ENCODE measurements at regions not wholly inside any gene's neighbourhood (a gene's known extent, or its start where the extent isn't known, plus 50 kb on each side); places are given as distances from the start of the nearest gene placed in this dataset.

DNA sequence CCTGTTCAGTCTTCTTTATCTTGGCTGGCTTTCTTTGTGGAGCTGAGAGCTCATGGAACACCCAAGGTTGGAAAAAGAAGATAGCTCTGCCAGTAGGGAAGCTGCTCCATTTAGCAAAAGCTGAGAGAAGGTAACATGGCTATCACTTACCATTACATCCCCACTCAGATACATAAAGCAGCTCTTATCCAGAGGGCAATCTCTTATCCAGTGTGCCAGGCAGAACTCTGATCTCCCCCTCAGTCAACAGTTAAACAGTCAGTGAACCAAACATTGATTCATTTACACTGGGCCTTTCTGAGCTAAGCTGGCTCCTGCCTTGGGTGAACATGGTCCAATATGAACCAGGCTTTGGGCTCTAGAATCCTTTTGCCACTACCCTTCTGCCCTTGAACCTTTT, 624.2 kb downstream of the NTRK3 start:
- Histone ChIP-seq H3K9me3 (replicated peaks in 1 of 2; ENCODE audit: control insufficient read depth in 2 of 2, insufficient read depth in 1 of 2, low read depth in 1 of 2, low read length in 2 of 2) (no peaks in the 10 kb centered on the region), H2BK15ac (ENCODE audit: low read length) (no peak overlapping the region), H3K27ac (replicated peaks; ENCODE audit: low read length) (no peak overlapping the region), H3K4ac (ENCODE audit: low read length) (no peak overlapping the region), H3K27me3 (ENCODE audit: control insufficient read depth in 3 of 3, insufficient read depth in 3 of 3, low read depth in 1 of 3, low read length in 3 of 3) (no peaks in the 10 kb centered on the region), H3K36me3 (replicated peaks in 1 of 2; ENCODE audit: control insufficient read depth in 2 of 2, insufficient read depth in 2 of 2, low read length in 2 of 2) (no peaks in the 10 kb centered on the region), H3K18ac (ENCODE audit: low read length) (no peak overlapping the region), H3K4me2 (ENCODE audit: insufficient read depth, low read length, poor library complexity, severe bottlenecking) (no peak overlapping the region), H4K91ac (ENCODE audit: low read depth, low read length, poor library complexity) (no peak overlapping the region), H3K4me1 (ENCODE audit: control insufficient read depth in 2 of 2, insufficient read depth in 1 of 2, low read depth in 1 of 2, low read length in 2 of 2) (no peaks in the 10 kb centered on the region), H3K9ac (ENCODE audit: low read depth, low read length, poor library complexity) (no peak overlapping the region), H2BK12ac (ENCODE audit: low read length) (no peak overlapping the region), H2BK120ac (ENCODE audit: low read depth, low read length) (no peak overlapping the region), H3K23ac (ENCODE audit: low read depth, low read length, poor library complexity) (no peak overlapping the region), H2AK5ac (ENCODE audit: low read depth, low read length) (no peak overlapping the region), H3K79me1 (ENCODE audit: low read depth, low read length) (no peaks in the 10 kb centered on the region), H4K8ac (ENCODE audit: low read depth, low read length) (no peak overlapping the region), H3K14ac (ENCODE audit: low read length) (no peak overlapping the region), H2BK5ac (ENCODE audit: low read length) (no peak overlapping the region), H2AFZ (ENCODE audit: low read length) (no peak overlapping the region), H3K4me3 (ENCODE audit: low read length in 2 of 2) (no peak overlapping the region)
- no peak for DNase-seq (ENCODE audit: low spot score)

DNA sequence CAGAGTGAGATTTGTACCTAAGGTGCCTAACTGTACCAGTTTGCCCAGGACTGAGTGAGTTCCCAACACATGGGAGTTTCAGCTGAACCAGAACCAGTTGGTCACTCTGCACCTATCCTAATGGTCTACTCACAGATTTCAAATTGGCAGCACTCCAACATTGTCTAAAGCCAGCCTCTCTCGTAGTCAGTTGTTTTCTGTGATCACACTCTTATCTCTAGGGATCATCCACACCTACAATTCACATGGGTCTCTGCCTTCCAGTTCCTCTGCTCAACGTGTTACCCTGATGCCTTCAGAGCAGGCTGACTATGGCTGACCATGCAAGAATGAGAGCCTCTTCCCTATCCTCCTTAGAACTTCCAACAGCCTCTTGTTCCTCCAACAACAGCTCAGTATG, 624.8 kb downstream of the NTRK3 start:
- Histone ChIP-seq H3K79me1 (ENCODE audit: low read depth, low read length) (no peaks in the 10 kb centered on the region), H3K4me2 (ENCODE audit: insufficient read depth, low read length, poor library complexity, severe bottlenecking) (no peak overlapping the region), H2BK12ac (ENCODE audit: low read length) (no peak overlapping the region), H3K36me3 (replicated peaks in 1 of 2; ENCODE audit: control insufficient read depth in 2 of 2, insufficient read depth in 2 of 2, low read length in 2 of 2) (no peaks in the 10 kb centered on the region), H3K27me3 (ENCODE audit: control insufficient read depth in 3 of 3, insufficient read depth in 3 of 3, low read depth in 1 of 3, low read length in 3 of 3) (no peaks in the 10 kb centered on the region), H2BK15ac (ENCODE audit: low read length) (no peak overlapping the region), H4K8ac (ENCODE audit: low read depth, low read length) (no peak overlapping the region), H4K91ac (ENCODE audit: low read depth, low read length, poor library complexity) (no peak overlapping the region), H3K4me3 (ENCODE audit: low read length in 2 of 2) (no peak overlapping the region), H3K18ac (ENCODE audit: low read length) (no peak overlapping the region), H2BK5ac (ENCODE audit: low read length) (no peak overlapping the region), H3K9ac (ENCODE audit: low read depth, low read length, poor library complexity) (no peak overlapping the region), H3K14ac (ENCODE audit: low read length) (no peak overlapping the region), H2AK5ac (ENCODE audit: low read depth, low read length) (no peak overlapping the region), H3K4ac (ENCODE audit: low read length) (no peak overlapping the region), H3K4me1 (ENCODE audit: control insufficient read depth in 2 of 2, insufficient read depth in 1 of 2, low read depth in 1 of 2, low read length in 2 of 2) (no peaks in the 10 kb centered on the region), H3K23ac (ENCODE audit: low read depth, low read length, poor library complexity) (no peak overlapping the region), H2BK120ac (ENCODE audit: low read depth, low read length) (no peak overlapping the region), H2AFZ (ENCODE audit: low read length) (no peak overlapping the region), H3K9me3 (replicated peaks in 1 of 2; ENCODE audit: control insufficient read depth in 2 of 2, insufficient read depth in 1 of 2, low read depth in 1 of 2, low read length in 2 of 2) (no peaks in the 10 kb centered on the region), H3K27ac (replicated peaks; ENCODE audit: low read length) (no peak overlapping the region)
- DNase-seq (ENCODE audit: low spot score), result no peak
- WGBS, 2 donors (ENCODE audit: extremely low coverage in 2 of 2, insufficient read length in 2 of 2, insufficient replicate concordance in 1 of 2), result no CpG with 5 or more reads among the region's 2 CpGs

DNA sequence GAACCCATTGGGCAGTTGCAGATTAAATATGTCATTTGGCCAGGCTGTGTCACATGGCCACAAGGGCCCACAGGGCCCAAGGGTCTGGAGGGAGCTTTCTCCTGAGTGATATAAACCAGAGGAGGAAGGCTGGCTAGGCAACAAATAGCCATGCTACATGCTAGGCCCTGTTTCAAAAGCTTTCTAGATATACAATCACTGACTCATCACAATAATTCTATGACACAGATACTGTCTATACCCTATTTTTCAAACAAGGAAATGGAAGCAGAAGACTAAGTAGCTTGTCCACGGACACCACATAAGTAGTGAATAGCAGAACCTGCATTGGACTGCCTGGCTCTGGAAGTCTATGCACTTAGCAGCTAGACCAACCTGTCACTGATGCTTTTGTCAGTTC, 625.4 kb downstream of the NTRK3 start:
- Histone ChIP-seq H3K23ac (ENCODE audit: low read depth, low read length, poor library complexity) (no peak overlapping the region), H4K8ac (ENCODE audit: low read depth, low read length) (no peak overlapping the region), H3K27me3 (ENCODE audit: control insufficient read depth in 3 of 3, insufficient read depth in 3 of 3, low read depth in 1 of 3, low read length in 3 of 3) (no peaks in the 10 kb centered on the region), H3K4ac (ENCODE audit: low read length) (no peak overlapping the region), H4K91ac (ENCODE audit: low read depth, low read length, poor library complexity) (no peak overlapping the region), H2BK15ac (ENCODE audit: low read length) (no peak overlapping the region), H3K18ac (ENCODE audit: low read length) (no peak overlapping the region), H3K36me3 (replicated peaks in 1 of 2; ENCODE audit: control insufficient read depth in 2 of 2, insufficient read depth in 2 of 2, low read length in 2 of 2) (no peaks in the 10 kb centered on the region), H3K4me1 (ENCODE audit: control insufficient read depth in 2 of 2, insufficient read depth in 1 of 2, low read depth in 1 of 2, low read length in 2 of 2) (no peaks in the 10 kb centered on the region), H3K79me1 (ENCODE audit: low read depth, low read length) (no peaks in the 10 kb centered on the region), H2AFZ (ENCODE audit: low read length) (no peak overlapping the region), H2BK120ac (ENCODE audit: low read depth, low read length) (no peak overlapping the region), H2AK5ac (ENCODE audit: low read depth, low read length) (no peak overlapping the region), H3K14ac (ENCODE audit: low read length) (no peak overlapping the region), H3K9ac (ENCODE audit: low read depth, low read length, poor library complexity) (no peak overlapping the region), H3K4me3 (ENCODE audit: low read length in 2 of 2) (no peak overlapping the region), H3K27ac (replicated peaks; ENCODE audit: low read length) (no peak overlapping the region), H2BK5ac (ENCODE audit: low read length) (no peak overlapping the region), H3K4me2 (ENCODE audit: insufficient read depth, low read length, poor library complexity, severe bottlenecking) (no peak overlapping the region), H2BK12ac (ENCODE audit: low read length) (no peak overlapping the region), H3K9me3 (replicated peaks in 1 of 2; ENCODE audit: control insufficient read depth in 2 of 2, insufficient read depth in 1 of 2, low read depth in 1 of 2, low read length in 2 of 2) (no peaks in the 10 kb centered on the region)
- no peak for DNase-seq (ENCODE audit: low spot score)
- WGBS, 2 donors (ENCODE audit: extremely low coverage in 2 of 2, insufficient read length in 2 of 2, insufficient replicate concordance in 1 of 2), result no CpG with 5 or more reads among the region's 1 CpG

DNA sequence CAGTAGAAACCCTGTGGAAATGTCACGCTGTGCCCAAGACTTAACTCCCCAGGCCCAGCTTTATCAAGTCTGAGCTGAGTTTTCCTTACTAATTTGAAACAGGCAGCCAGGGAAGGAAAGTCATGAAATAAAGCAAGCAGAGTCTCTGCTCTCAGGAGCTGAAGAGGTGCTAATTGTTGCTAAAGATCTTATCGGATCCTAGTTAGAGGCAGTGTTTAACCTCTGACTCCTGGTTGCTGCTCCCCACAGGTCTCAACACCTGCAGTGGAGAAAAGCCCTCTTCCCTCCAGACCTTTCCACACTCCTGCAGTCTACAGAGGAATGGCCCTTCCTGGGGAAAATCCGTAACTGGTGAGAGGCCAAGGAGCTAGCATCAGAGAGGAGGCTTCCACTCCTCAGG, 628.2 kb downstream of the NTRK3 start:
- Histone ChIP-seq H3K9ac (ENCODE audit: low read depth, low read length, poor library complexity) (no peak overlapping the region), H3K27ac (replicated peaks; ENCODE audit: low read length) (no peak overlapping the region), H2BK5ac (ENCODE audit: low read length) (no peak overlapping the region), H2BK12ac (ENCODE audit: low read length) (no peak overlapping the region), H3K4me2 (ENCODE audit: insufficient read depth, low read length, poor library complexity, severe bottlenecking) (no peak overlapping the region), H3K4me1 (ENCODE audit: control insufficient read depth in 2 of 2, insufficient read depth in 1 of 2, low read depth in 1 of 2, low read length in 2 of 2) (no peaks in the 10 kb centered on the region), H3K4ac (ENCODE audit: low read length) (no peak overlapping the region), H3K14ac (ENCODE audit: low read length) (no peak overlapping the region), H3K27me3 (ENCODE audit: control insufficient read depth in 3 of 3, insufficient read depth in 3 of 3, low read depth in 1 of 3, low read length in 3 of 3) (no peaks in the 10 kb centered on the region), H3K9me3 (replicated peaks in 1 of 2; ENCODE audit: control insufficient read depth in 2 of 2, insufficient read depth in 1 of 2, low read depth in 1 of 2, low read length in 2 of 2) (no peaks in the 10 kb centered on the region), H3K36me3 (replicated peaks in 1 of 2; ENCODE audit: control insufficient read depth in 2 of 2, insufficient read depth in 2 of 2, low read length in 2 of 2) (no peaks in the 10 kb centered on the region), H3K18ac (ENCODE audit: low read length) (no peak overlapping the region), H2AK5ac (ENCODE audit: low read depth, low read length) (no peak overlapping the region), H2AFZ (ENCODE audit: low read length) (no peak overlapping the region), H3K23ac (ENCODE audit: low read depth, low read length, poor library complexity) (peak overlapping the region; percentile 39), H2BK15ac (ENCODE audit: low read length) (no peak overlapping the region), H3K79me1 (ENCODE audit: low read depth, low read length) (no peaks in the 10 kb centered on the region), H3K4me3 (ENCODE audit: low read length in 2 of 2) (no peak overlapping the region), H4K8ac (ENCODE audit: low read depth, low read length) (peak overlapping the region; percentile 58), H2BK120ac (ENCODE audit: low read depth, low read length) (no peak overlapping the region), H4K91ac (ENCODE audit: low read depth, low read length, poor library complexity) (no peak overlapping the region)
- no peak for DNase-seq (ENCODE audit: low spot score)
- WGBS, 2 donors (ENCODE audit: extremely low coverage in 2 of 2, insufficient read length in 2 of 2, insufficient replicate concordance in 1 of 2), result no CpG with 5 or more reads among the region's 3 CpGs

Data from neuronal stem cell (in vitro differentiated cells).